ENCODE measurements at regions not wholly inside any gene's neighbourhood (a gene's known extent, or its start where the extent isn't known, plus 50 kb on each side); places are given as distances from the start of the nearest gene placed in this dataset.

DNA sequence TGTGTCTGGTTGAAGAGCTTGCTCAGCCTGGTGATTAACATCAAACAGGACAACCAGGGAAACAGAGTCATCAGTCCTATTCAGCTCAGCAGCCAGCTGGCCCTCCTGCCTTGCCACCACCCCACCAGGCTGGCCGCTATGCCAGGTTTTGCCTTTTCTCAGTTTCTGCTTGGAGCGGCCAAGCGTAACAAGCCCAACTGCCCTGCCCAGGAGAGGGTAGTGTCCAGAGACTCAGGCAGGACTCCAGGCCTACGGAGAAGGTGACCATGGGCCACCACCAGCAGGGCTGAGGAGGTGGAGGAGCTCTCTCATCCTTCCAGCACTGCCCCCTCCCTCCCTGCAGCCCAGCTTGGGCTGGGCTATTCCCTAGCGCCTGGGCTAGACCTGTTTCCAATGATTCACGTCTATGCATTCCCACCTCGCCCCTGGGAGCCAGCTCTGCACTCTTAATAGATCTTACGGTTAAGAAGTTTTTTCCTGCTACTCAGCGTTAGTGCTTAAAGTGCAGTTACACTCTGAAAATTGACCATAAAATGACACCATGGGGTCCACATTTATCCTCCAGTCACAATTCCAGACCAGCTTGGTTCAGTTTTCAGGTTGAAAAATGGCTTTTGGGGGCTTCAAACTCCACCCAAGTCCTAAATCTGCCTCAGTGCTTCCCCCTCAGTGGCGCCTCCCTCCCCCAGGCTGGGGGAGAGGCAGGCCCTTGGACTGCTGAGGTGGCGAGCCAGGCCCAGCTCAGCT lies 124.0 kb upstream of the PJA1 start:
- no peak for TF ChIP-seq POLR2A (IDR thresholded peaks at IDR 0.05)
- TF ChIP-seq, protein P1, sequence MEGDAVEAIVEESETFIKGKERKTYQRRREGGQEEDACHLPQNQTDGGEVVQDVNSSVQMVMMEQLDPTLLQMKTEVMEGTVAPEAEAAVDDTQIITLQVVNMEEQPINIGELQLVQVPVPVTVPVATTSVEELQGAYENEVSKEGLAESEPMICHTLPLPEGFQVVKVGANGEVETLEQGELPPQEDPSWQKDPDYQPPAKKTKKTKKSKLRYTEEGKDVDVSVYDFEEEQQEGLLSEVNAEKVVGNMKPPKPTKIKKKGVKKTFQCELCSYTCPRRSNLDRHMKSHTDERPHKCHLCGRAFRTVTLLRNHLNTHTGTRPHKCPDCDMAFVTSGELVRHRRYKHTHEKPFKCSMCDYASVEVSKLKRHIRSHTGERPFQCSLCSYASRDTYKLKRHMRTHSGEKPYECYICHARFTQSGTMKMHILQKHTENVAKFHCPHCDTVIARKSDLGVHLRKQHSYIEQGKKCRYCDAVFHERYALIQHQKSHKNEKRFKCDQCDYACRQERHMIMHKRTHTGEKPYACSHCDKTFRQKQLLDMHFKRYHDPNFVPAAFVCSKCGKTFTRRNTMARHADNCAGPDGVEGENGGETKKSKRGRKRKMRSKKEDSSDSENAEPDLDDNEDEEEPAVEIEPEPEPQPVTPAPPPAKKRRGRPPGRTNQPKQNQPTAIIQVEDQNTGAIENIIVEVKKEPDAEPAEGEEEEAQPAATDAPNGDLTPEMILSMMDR (IDR thresholded peaks at IDR 0.05): no peak

All from body of pancreas (tissue), 4 donors.